Lung (tissue), 11 donors: ENCODE measurements at regions not wholly inside any gene's neighbourhood (a gene's known extent, or its start where the extent isn't known, plus 50 kb on each side); places are given as distances from the start of the nearest gene placed in this dataset.

Experiments used
- ATAC-seq: fragments of 200-7000 bp; cut with Tn5 transposase; one replicate; pipeline ENCODE4 v1.9.1; 2020; ENCODE audit warnings: moderate number of reproducible peaks; ENCODE audit not compliant: insufficient read depth, low FRiP score
- DNase-seq, 3 donors: peaks; one replicate each; pipeline ENCODE4 v3.0.0-alpha.2; 2013 to 2017
- H3K27ac ChIP-seq, 2 donors: one replicate each; pipeline ENCODE4 v1.5.1; 2013; ENCODE audit warnings: mild to moderate bottlenecking in 2 of 2, moderate library complexity in 2 of 2, control low read depth in 1 of 2, inconsistent platforms in 1 of 2, low read depth in 1 of 2, low read length in 1 of 2
- H3K27me3 ChIP-seq, 3 donors: one replicate each; pipeline ENCODE4 v1.5.1; 2013; ENCODE audit warnings: low read length in 2 of 3; ENCODE audit not compliant: control insufficient read depth in 3 of 3, insufficient read depth in 3 of 3
- H3K36me3 ChIP-seq, 4 donors: one replicate each; pipeline ENCODE4 v1.5.1; 2013; ENCODE audit warnings: low read length in 4 of 4, mild to moderate bottlenecking in 1 of 4, moderate library complexity in 1 of 4; ENCODE audit not compliant: control insufficient read depth in 4 of 4, insufficient read depth in 4 of 4
- H3K4me1 ChIP-seq, 5 donors: one replicate each; pipeline ENCODE4 v1.5.1; 2013; ENCODE audit warnings: low read length in 5 of 5, mild to moderate bottlenecking in 2 of 5, moderate library complexity in 1 of 5; ENCODE audit not compliant: control insufficient read depth in 5 of 5, insufficient read depth in 5 of 5
- H3K4me3 ChIP-seq: one replicate; pipeline ENCODE4 v1.5.1; 2013; ENCODE audit warnings: mild to moderate bottlenecking, control low read depth, moderate library complexity
- H3K9ac ChIP-seq, 2 donors: one replicate each; pipeline ENCODE4 v1.5.1; 2013; ENCODE audit warnings: low read length in 2 of 2, control low read depth in 1 of 2; ENCODE audit not compliant: insufficient read depth in 1 of 2
- H3K9me3 ChIP-seq, 4 donors: one replicate each; pipeline ENCODE4 v1.5.1; 2013; ENCODE audit warnings: low read length in 3 of 4, mild to moderate bottlenecking in 1 of 4, moderate library complexity in 1 of 4; ENCODE audit not compliant: control insufficient read depth in 4 of 4, insufficient read depth in 3 of 4
- CTCF ChIP-seq: IDR thresholded peaks from 2 replicates; pipeline ENCODE4 v1.5.1; 2012; ENCODE audit warnings: mild to moderate bottlenecking; ENCODE audit errors: control extremely low read depth, extremely low read depth
- WGBS, 2 donors: extraction: QIAGEN DNeasy Blood & Tissue Kit; methylation state at CpG; one replicate each; pipeline ENCODE4 v1.1.7; 2013; 5-methylcytosine and 5-hydroxymethylcytosine counted together
- donor health status: control.
- donor health status: control.
- donor health status: Bipolar disorder and iron deficiency.
- donor health status: healthy.
- donor health status: DM: yes; HTN: yes; CAD: no.

- no peak for TF ChIP-seq CTCF
- DNase-seq (peak in 1 of 3 donors; percentile 12), ATAC-seq (no peak)
- Histone ChIP-seq H3K4me1 (peaks cover 0 to 2% (median 0%) of the 10 kb centered on the region in 5 donors), H3K27me3 (peaks cover 0 to under 1% (median 0%) of the 10 kb centered on the region in 3 donors), H3K27ac (no peak overlapping the region), H3K4me3 (no peak overlapping the region), H3K36me3 (no peaks in the 10 kb centered on the region), H3K9me3 (peaks cover 0 to 16% (median 0%) of the 10 kb centered on the region in 4 donors), H3K9ac (no peak overlapping the region)
- WGBS, 2 donors: 53 to 66% methylated on average over 5 of the region's 5 CpGs
Measured at GRCh38 chr1:17903386-17903785, 148.3 kb downstream of the ACTL8 start.

- H3K9me3 ChIP-seq: peaks cover 0 to 16% (median 0%) of the 10 kb centered on the region in 4 donors
- DNase-seq (no peak), ATAC-seq (no peak)
- H3K27me3 ChIP-seq: peaks cover 0 to 2% (median 0%) of the 10 kb centered on the region in 3 donors
- H3K4me1 ChIP-seq: peaks cover 0 to 2% (median 0%) of the 10 kb centered on the region in 5 donors
- no peak overlapping the region for H3K4me3 ChIP-seq
- no peak for TF ChIP-seq CTCF
- H3K36me3 ChIP-seq: no peaks in the 10 kb centered on the region
- 31 to 35% methylated on average over 5 of the region's 5 CpGs for WGBS, 2 donors
- H3K27ac ChIP-seq: no peak overlapping the region
- no peak overlapping the region for H3K9ac ChIP-seq
Measured at GRCh38 chr1:17904290-17904689, 149.2 kb downstream of the ACTL8 start.

GRCh38 chr1:17907999-17908398 lies 152.9 kb downstream of the ACTL8 start:
- no peak for ATAC-seq
- H3K9ac ChIP-seq: no peak overlapping the region
- H3K27me3 ChIP-seq: peaks cover 0 to 8% (median 3%) of the 10 kb centered on the region in 3 donors
- peaks cover 0 to 16% (median 0%) of the 10 kb centered on the region in 4 donors for H3K9me3 ChIP-seq
- DNase-seq: no peak
- no peaks in the 10 kb centered on the region for H3K36me3 ChIP-seq
- 54 to 63% methylated on average over 3 of the region's 3 CpGs for WGBS, 2 donors
- H3K4me1 ChIP-seq: peaks cover 0 to 2% (median 0%) of the 10 kb centered on the region in 5 donors
- no peak overlapping the region for H3K4me3 ChIP-seq
- no peak for TF ChIP-seq CTCF
- H3K27ac ChIP-seq: no peak overlapping the region

- Histone ChIP-seq H3K27ac (no peak overlapping the region), H3K4me1 (peaks cover 0 to 2% (median 0%) of the 10 kb centered on the region in 5 donors), H3K9me3 (peaks cover 0 to 16% (median 0%) of the 10 kb centered on the region in 4 donors), H3K27me3 (peaks cover 0 to 11% (median 3%) of the 10 kb centered on the region in 3 donors), H3K9ac (no peak overlapping the region), H3K4me3 (no peak overlapping the region), H3K36me3 (no peaks in the 10 kb centered on the region)
- no peak for TF ChIP-seq CTCF
- DNase-seq: no peak
- no peak for ATAC-seq
Measured at GRCh38 chr1:17908945-17909344, 153.8 kb downstream of the ACTL8 start.
